ENCODE measurements at regions not wholly inside any gene's neighbourhood (a gene's known extent, or its start where the extent isn't known, plus 50 kb on each side); places are given as distances from the start of the nearest gene placed in this dataset.

- WGBS (ENCODE audit: extremely low coverage, insufficient coverage, insufficient read length): no CpG with 5 or more reads among the region's 18 CpGs
- no peaks in the 10 kb centered on the region for H3K27me3 ChIP-seq (ENCODE audit: insufficient read depth, low read length)
These were observed 71.0 kb upstream of the NKX1-1 start for GRCh38 chr4:1477045-1477840.

GRCh38 chr4:1476140-1476513 is 69.9 kb upstream of the NKX1-1 start:
- Histone ChIP-seq H3K18ac (ENCODE audit: low read length) (no peak overlapping the region), H3K9ac (ENCODE audit: low read length) (no peak overlapping the region), H2AK5ac (ENCODE audit: low read length) (no peak overlapping the region), H4K8ac (ENCODE audit: low read depth, low read length) (no peak overlapping the region), H2AFZ (ENCODE audit: insufficient read depth, low read length, poor library complexity) (no peak overlapping the region), H3K23ac (ENCODE audit: low read length) (no peak overlapping the region), H4K91ac (ENCODE audit: low read depth, low read length) (no peak overlapping the region), H3K9me3 (ENCODE audit: insufficient read depth, low read depth, low read length) (peaks cover 29% of the 10 kb centered on the region), H2BK5ac (ENCODE audit: low read depth, low read length, poor library complexity) (no peak overlapping the region), H4K12ac (ENCODE audit: low read depth, low read length) (no peak overlapping the region), H3K4me3 (ENCODE audit: low read depth, low read length) (no peak overlapping the region), H3K4me2 (ENCODE audit: low read length) (no peak overlapping the region), H3K4ac (ENCODE audit: low read depth, low read length) (no peak overlapping the region), H2BK12ac (ENCODE audit: low read length) (no peak overlapping the region), H2BK120ac (ENCODE audit: insufficient read depth, low read length, poor library complexity) (no peak overlapping the region), H3K14ac (ENCODE audit: low read length) (no peak overlapping the region), H3K36me3 (ENCODE audit: control insufficient read depth in 1 of 2, insufficient read depth in 2 of 2, low read length in 2 of 2) (no peaks in the 10 kb centered on the region), H3K79me1 (ENCODE audit: low read length) (no peaks in the 10 kb centered on the region), H3K79me2 (ENCODE audit: control insufficient read depth, insufficient read depth, low read length, poor library complexity) (no peaks in the 10 kb centered on the region), H3K27ac (ENCODE audit: low read depth, low read length) (no peak overlapping the region), H3K27me3 (ENCODE audit: insufficient read depth, low read length) (no peaks in the 10 kb centered on the region), H3K4me1 (ENCODE audit: control insufficient read depth in 1 of 2, insufficient read depth in 2 of 2, low read length in 2 of 2) (no peaks in the 10 kb centered on the region)
- no CpG with 5 or more reads among the region's 2 CpGs for WGBS (ENCODE audit: extremely low coverage, insufficient coverage, insufficient read length)
- DNase-seq: no peak

More at GRCh38 chr4:1477045-1477840, 71.0 kb upstream of the NKX1-1 start:
- no peak overlapping the region for H3K4me3 ChIP-seq (ENCODE audit: low read depth, low read length)
- no peak overlapping the region for H2AK5ac ChIP-seq (ENCODE audit: low read length)
- no peak overlapping the region for H3K18ac ChIP-seq (ENCODE audit: low read length)
- no peak overlapping the region for H2AFZ ChIP-seq (ENCODE audit: insufficient read depth, low read length, poor library complexity)
- H4K8ac ChIP-seq (ENCODE audit: low read depth, low read length): no peak overlapping the region
- H3K23ac ChIP-seq (ENCODE audit: low read length): no peak overlapping the region
- no peak overlapping the region for H3K9ac ChIP-seq (ENCODE audit: low read length)
- H4K91ac ChIP-seq (ENCODE audit: low read depth, low read length): no peak overlapping the region
- no peaks in the 10 kb centered on the region for H3K4me1 ChIP-seq (ENCODE audit: control insufficient read depth in 1 of 2, insufficient read depth in 2 of 2, low read length in 2 of 2)
- no peak overlapping the region for H3K14ac ChIP-seq (ENCODE audit: low read length)
- no peak overlapping the region for H2BK5ac ChIP-seq (ENCODE audit: low read depth, low read length, poor library complexity)
- H4K12ac ChIP-seq (ENCODE audit: low read depth, low read length): no peak overlapping the region
- no peaks in the 10 kb centered on the region for H3K79me1 ChIP-seq (ENCODE audit: low read length)
- H3K36me3 ChIP-seq (ENCODE audit: control insufficient read depth in 1 of 2, insufficient read depth in 2 of 2, low read length in 2 of 2): no peaks in the 10 kb centered on the region
- H3K4me2 ChIP-seq (ENCODE audit: low read length): no peak overlapping the region
- H3K9me3 ChIP-seq (ENCODE audit: insufficient read depth, low read depth, low read length): peaks cover 29% of the 10 kb centered on the region
- H3K27ac ChIP-seq (ENCODE audit: low read depth, low read length): no peak overlapping the region
- no peak overlapping the region for H3K4ac ChIP-seq (ENCODE audit: low read depth, low read length)
- no peak for DNase-seq
- H2BK12ac ChIP-seq (ENCODE audit: low read length): no peak overlapping the region
- no peaks in the 10 kb centered on the region for H3K79me2 ChIP-seq (ENCODE audit: control insufficient read depth, insufficient read depth, low read length, poor library complexity)
- H2BK120ac ChIP-seq (ENCODE audit: insufficient read depth, low read length, poor library complexity): no peak overlapping the region

- Histone ChIP-seq H3K4me2 (ENCODE audit: low read length) (no peak overlapping the region), H3K4me1 (ENCODE audit: control insufficient read depth in 1 of 2, insufficient read depth in 2 of 2, low read length in 2 of 2) (no peaks in the 10 kb centered on the region), H4K12ac (ENCODE audit: low read depth, low read length) (no peak overlapping the region), H2BK5ac (ENCODE audit: low read depth, low read length, poor library complexity) (no peak overlapping the region), H3K14ac (ENCODE audit: low read length) (no peak overlapping the region), H3K27me3 (ENCODE audit: insufficient read depth, low read length) (no peaks in the 10 kb centered on the region), H4K8ac (ENCODE audit: low read depth, low read length) (no peak overlapping the region), H3K4me3 (ENCODE audit: low read depth, low read length) (peak overlapping the region; percentile 46), H2AFZ (ENCODE audit: insufficient read depth, low read length, poor library complexity) (no peak overlapping the region), H3K9ac (ENCODE audit: low read length) (no peak overlapping the region), H3K27ac (ENCODE audit: low read depth, low read length) (no peak overlapping the region), H3K4ac (ENCODE audit: low read depth, low read length) (no peak overlapping the region), H3K23ac (ENCODE audit: low read length) (no peak overlapping the region), H4K91ac (ENCODE audit: low read depth, low read length) (no peak overlapping the region), H2BK12ac (ENCODE audit: low read length) (no peak overlapping the region), H3K36me3 (ENCODE audit: control insufficient read depth in 1 of 2, insufficient read depth in 2 of 2, low read length in 2 of 2) (no peaks in the 10 kb centered on the region), H3K9me3 (ENCODE audit: insufficient read depth, low read depth, low read length) (peaks cover 26% of the 10 kb centered on the region), H3K18ac (ENCODE audit: low read length) (no peak overlapping the region), H3K79me1 (ENCODE audit: low read length) (no peaks in the 10 kb centered on the region), H2BK120ac (ENCODE audit: insufficient read depth, low read length, poor library complexity) (no peak overlapping the region), H3K79me2 (ENCODE audit: control insufficient read depth, insufficient read depth, low read length, poor library complexity) (no peaks in the 10 kb centered on the region), H2AK5ac (ENCODE audit: low read length) (no peak overlapping the region)
- WGBS (ENCODE audit: extremely low coverage, insufficient coverage, insufficient read length): 100% methylated on average over 1 of the region's 1 CpG
- no peak for DNase-seq
These were observed 69.3 kb upstream of the NKX1-1 start for GRCh38 chr4:1475277-1476139.

GRCh38 chr4:1474126-1475090 is 68.2 kb upstream of the NKX1-1 start:
- Histone ChIP-seq H3K4ac (ENCODE audit: low read depth, low read length) (no peak overlapping the region), H3K79me2 (ENCODE audit: control insufficient read depth, insufficient read depth, low read length, poor library complexity) (no peaks in the 10 kb centered on the region), H3K14ac (ENCODE audit: low read length) (no peak overlapping the region), H4K12ac (ENCODE audit: low read depth, low read length) (no peak overlapping the region), H2AFZ (ENCODE audit: insufficient read depth, low read length, poor library complexity) (no peak overlapping the region), H3K18ac (ENCODE audit: low read length) (no peak overlapping the region), H2BK12ac (ENCODE audit: low read length) (no peak overlapping the region), H3K79me1 (ENCODE audit: low read length) (no peaks in the 10 kb centered on the region), H3K27me3 (ENCODE audit: insufficient read depth, low read length) (no peaks in the 10 kb centered on the region), H3K4me2 (ENCODE audit: low read length) (no peak overlapping the region), H2BK5ac (ENCODE audit: low read depth, low read length, poor library complexity) (no peak overlapping the region), H3K36me3 (ENCODE audit: control insufficient read depth in 1 of 2, insufficient read depth in 2 of 2, low read length in 2 of 2) (no peaks in the 10 kb centered on the region), H2BK120ac (ENCODE audit: insufficient read depth, low read length, poor library complexity) (no peak overlapping the region), H3K4me1 (ENCODE audit: control insufficient read depth in 1 of 2, insufficient read depth in 2 of 2, low read length in 2 of 2) (no peaks in the 10 kb centered on the region), H3K23ac (ENCODE audit: low read length) (no peak overlapping the region), H3K9me3 (ENCODE audit: insufficient read depth, low read depth, low read length) (peaks cover 27% of the 10 kb centered on the region), H3K27ac (ENCODE audit: low read depth, low read length) (no peak overlapping the region), H2AK5ac (ENCODE audit: low read length) (no peak overlapping the region), H3K9ac (ENCODE audit: low read length) (no peak overlapping the region), H4K8ac (ENCODE audit: low read depth, low read length) (no peak overlapping the region), H3K4me3 (ENCODE audit: low read depth, low read length) (no peak overlapping the region), H4K91ac (ENCODE audit: low read depth, low read length) (no peak overlapping the region)
- DNase-seq: no peak
- no CpG with 5 or more reads among the region's 14 CpGs for WGBS (ENCODE audit: extremely low coverage, insufficient coverage, insufficient read length)
